Activated CD8-positive, alpha-beta memory T cell treated with anti-CD3 and anti-CD28 coated beads, Interleukin-2, amount 10 ng/mL, durations not matched to agents 7 days and 5 days (primary cell): ENCODE measurements at regions not wholly inside any gene's neighbourhood (a gene's known extent, or its start where the extent isn't known, plus 50 kb on each side); places are given as distances from the start of the nearest gene placed in this dataset.

ENCODE experiments used
- ATAC-seq: fragments of 150-1000 bp; cut with Tn5 transposase; one replicate; pipeline ENCODE4 v1.10.0; 2021; ENCODE audit warnings: moderate library complexity
- CTCF ChIA-PET: fragments of 350-600 bp; sonication (Branson Sonifier 250); formaldehyde crosslinking; loops from one replicate; lab custom pipeline; 2021; ENCODE audit warnings: antibody characterized with exemption; lab: Charles Lee
- DNase-seq: peaks from one replicate; pipeline ENCODE4 v3.0.0-alpha.2; 2020
- H3K27ac Mint-ChIP-seq: one replicate; pipeline ENCODE4 v1.8.0; 2021; ENCODE audit warnings: mild to moderate bottlenecking, mixed read lengths
- H3K27me3 Mint-ChIP-seq: one replicate; pipeline ENCODE4 v1.8.0; 2021; ENCODE audit warnings: mixed read lengths
- H3K36me3 Mint-ChIP-seq: one replicate; pipeline ENCODE4 v1.8.0; 2021; ENCODE audit warnings: mild to moderate bottlenecking, mixed read lengths
- H3K4me1 Mint-ChIP-seq: one replicate; pipeline ENCODE4 v1.8.0; 2021; ENCODE audit warnings: mixed read lengths
- H3K4me3 Mint-ChIP-seq: one replicate; pipeline ENCODE4 v1.8.0; 2021; ENCODE audit warnings: mild to moderate bottlenecking, moderate library complexity, mixed read lengths
- H3K9me3 Mint-ChIP-seq: one replicate; pipeline ENCODE4 v1.8.0; 2022; ENCODE audit warnings: low read depth, mixed read lengths

GRCh38 chr17:77606146-77606864 lies 352.2 kb upstream of the TNRC6C start:
- H3K27ac Mint-ChIP-seq: no peak overlapping the region
- ATAC-seq (no peak), DNase-seq (peak; percentile 35)
- no peaks in the 10 kb centered on the region for H3K36me3 Mint-ChIP-seq
- H3K4me3 Mint-ChIP-seq: no peak overlapping the region
- H3K27me3 Mint-ChIP-seq: peaks cover 18% of the 10 kb centered on the region
- CTCF ChIA-PET: interaction anchor here (0.5 kb wide), 1 partner anchor 18 kb away, joined by 3 read pairs; no protein-coding TSS in a partner anchor
- H3K4me1 Mint-ChIP-seq: peaks cover 21% of the 10 kb centered on the region
- H3K9me3 Mint-ChIP-seq: no peaks in the 10 kb centered on the region

GRCh38 chr17:77606865-77607210 lies 351.7 kb upstream of the TNRC6C start:
- no peak for ATAC-seq
- H3K27ac Mint-ChIP-seq: no peak overlapping the region
- no peaks in the 10 kb centered on the region for H3K9me3 Mint-ChIP-seq
- CTCF ChIA-PET: no interaction called here
- H3K36me3 Mint-ChIP-seq: no peaks in the 10 kb centered on the region
- no peak overlapping the region for H3K4me3 Mint-ChIP-seq
- DNase-seq: peak; percentile 37
- peaks cover 14% of the 10 kb centered on the region for H3K27me3 Mint-ChIP-seq
- peaks cover 25% of the 10 kb centered on the region for H3K4me1 Mint-ChIP-seq

- no peak for ATAC-seq
- CTCF ChIA-PET: no interaction called here
- Mint-ChIP-seq H3K27ac (no peak overlapping the region), H3K4me3 (no peak overlapping the region), H3K27me3 (peaks cover 10% of the 10 kb centered on the region), H3K36me3 (no peaks in the 10 kb centered on the region), H3K9me3 (no peaks in the 10 kb centered on the region), H3K4me1 (peaks cover 25% of the 10 kb centered on the region)
- peak; percentile 31 for DNase-seq
These were observed 350.9 kb upstream of the TNRC6C start for GRCh38 chr17:77607606-77608005.

GRCh38 chr17:77608431-77608830 lies 350.1 kb upstream of the TNRC6C start:
- CTCF ChIA-PET: interaction anchor here (1.3 kb wide), 2 partner anchors 8 to 114 kb away, joined by 3 to 4 read pairs; no protein-coding TSS in a partner anchor
- Mint-ChIP-seq H3K27me3 (peaks cover 12% of the 10 kb centered on the region), H3K4me3 (no peak overlapping the region)

GRCh38 chr17:77609553-77610517 lies 348.7 kb upstream of the TNRC6C start:
- H3K36me3 Mint-ChIP-seq: no peaks in the 10 kb centered on the region
- H3K4me1 Mint-ChIP-seq: peaks cover 25% of the 10 kb centered on the region
- peak overlapping the region; percentile 66 for H3K27ac Mint-ChIP-seq
- H3K27me3 Mint-ChIP-seq: peaks cover 17% of the 10 kb centered on the region
- ATAC-seq: peak; percentile 98
- H3K4me3 Mint-ChIP-seq: peak overlapping the region; percentile 41
- DNase-seq: peak; percentile 84
- no peaks in the 10 kb centered on the region for H3K9me3 Mint-ChIP-seq
- CTCF ChIA-PET: interaction anchor here (0.8 to 1.8 kb wide), 8 partner anchors 9 to 405 kb away, joined by 3 to 10 read pairs (median 4); partner anchors contain the start of gene TNRC6C

More at GRCh38 chr17:77608431-77608830, 350.1 kb upstream of the TNRC6C start:
- DNase-seq: peak; percentile 33
- Mint-ChIP-seq H3K4me1 (peaks cover 25% of the 10 kb centered on the region), H3K27ac (no peak overlapping the region), H3K9me3 (no peaks in the 10 kb centered on the region), H3K36me3 (no peaks in the 10 kb centered on the region)
- ATAC-seq: no peak

DNA sequence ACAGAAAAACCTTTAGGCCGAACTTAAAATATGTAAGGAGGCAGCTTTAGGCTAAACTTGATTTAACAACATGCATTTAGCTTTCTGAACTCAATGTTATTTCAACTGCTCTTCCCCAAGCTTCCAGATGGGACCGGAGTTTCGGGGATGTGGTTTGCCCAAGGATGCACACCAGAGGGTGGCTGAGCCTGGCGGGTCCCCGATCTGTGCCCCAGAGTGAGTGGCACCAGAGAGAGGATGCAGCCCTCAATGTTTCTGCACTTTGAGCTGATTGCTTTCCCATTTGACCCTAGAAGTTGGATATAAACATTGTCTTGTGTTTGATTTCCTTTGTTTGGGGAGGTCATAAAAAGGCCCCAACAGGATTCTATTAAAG lies 348.0 kb upstream of the TNRC6C start:
- Mint-ChIP-seq H3K4me3 (peak overlapping the region; percentile 41), H3K36me3 (no peaks in the 10 kb centered on the region), H3K9me3 (no peaks in the 10 kb centered on the region), H3K27me3 (peaks cover 15% of the 10 kb centered on the region), H3K27ac (peak overlapping the region; percentile 66), H3K4me1 (peaks cover 25% of the 10 kb centered on the region)
- CTCF ChIA-PET: interaction anchor here (0.8 to 1.8 kb wide), 6 partner anchors 12 to 404 kb away, joined by 3 to 10 read pairs (median 4); partner anchors contain the start of gene TNRC6C
- DNase-seq: no peak
- peak; percentile 43 for ATAC-seq

DNA sequence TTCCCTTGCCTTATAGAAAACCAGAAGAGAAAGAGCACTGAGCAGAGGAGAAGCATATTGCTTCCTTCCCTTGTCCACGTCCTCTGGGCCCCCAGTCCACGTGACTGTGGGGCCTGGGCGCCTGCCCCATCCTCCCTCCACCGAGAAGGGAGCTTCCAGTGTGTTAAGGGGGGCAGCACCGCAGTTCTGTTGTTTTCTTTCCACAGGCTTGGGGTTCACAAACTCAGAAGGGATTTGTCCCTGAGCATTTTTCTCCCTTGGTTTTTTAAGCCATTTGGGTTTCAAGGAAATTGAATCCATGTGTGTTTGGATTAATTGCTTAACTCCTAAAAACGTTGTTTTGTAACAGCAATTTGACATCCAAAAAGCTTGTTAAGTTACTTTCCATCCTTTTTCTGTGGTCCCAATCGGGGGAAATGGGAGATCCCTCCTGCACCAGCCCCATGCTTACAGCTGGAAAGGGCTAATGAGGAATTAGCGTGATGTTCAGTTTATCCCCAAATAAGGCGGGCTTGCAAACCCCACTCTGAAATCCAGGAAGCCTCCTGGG lies 347.5 kb upstream of the TNRC6C start:
- Mint-ChIP-seq H3K4me3 (no peak overlapping the region), H3K9me3 (no peaks in the 10 kb centered on the region), H3K27me3 (peaks cover 15% of the 10 kb centered on the region), H3K27ac (no peak overlapping the region), H3K4me1 (peaks cover 25% of the 10 kb centered on the region), H3K36me3 (no peaks in the 10 kb centered on the region)
- no peak for ATAC-seq
- peak; percentile 39 for DNase-seq
- CTCF ChIA-PET: interaction anchor here (0.8 to 1.8 kb wide), 6 partner anchors 12 to 404 kb away, joined by 3 to 10 read pairs (median 4); partner anchors contain the start of gene TNRC6C

DNA sequence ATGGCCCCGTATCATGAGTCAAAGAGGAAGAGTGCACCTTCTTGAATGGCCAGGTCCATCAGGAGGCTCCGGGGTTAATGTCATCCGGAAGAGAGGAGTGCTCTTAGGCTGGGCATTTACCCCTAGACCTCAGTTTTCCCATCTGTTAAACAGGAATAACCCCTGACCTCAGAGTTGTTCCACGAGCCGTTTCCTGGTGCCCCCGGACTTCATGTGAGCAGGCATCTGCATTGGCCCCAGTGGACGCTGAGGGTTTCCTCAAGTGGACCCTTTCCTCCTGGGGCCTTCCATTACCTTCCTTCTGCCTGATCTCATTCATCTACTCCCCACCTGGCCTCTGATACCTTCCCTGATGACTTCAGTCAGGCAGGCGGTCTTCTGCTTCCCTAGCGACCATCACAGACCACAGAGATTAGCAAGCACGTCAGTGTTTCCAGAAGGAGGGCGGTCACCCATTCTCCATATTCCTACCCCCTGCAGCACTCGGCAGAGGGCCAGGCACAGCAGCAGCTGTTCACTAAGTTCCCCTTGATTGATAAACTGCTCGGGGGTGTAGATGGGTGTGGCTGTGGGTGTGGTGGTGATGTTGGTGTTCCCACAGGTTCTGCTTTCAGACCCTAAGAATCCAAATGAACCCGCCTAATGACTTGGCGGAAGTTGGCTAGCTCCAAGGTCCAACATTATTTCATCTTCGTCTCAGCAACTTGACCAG lies 346.6 kb upstream of the TNRC6C start:
- H3K27me3 Mint-ChIP-seq: peaks cover 18% of the 10 kb centered on the region
- no peak overlapping the region for H3K4me3 Mint-ChIP-seq
- H3K27ac Mint-ChIP-seq: no peak overlapping the region
- CTCF ChIA-PET: no interaction called here
- DNase-seq (peak; percentile 12), ATAC-seq (no peak)
- no peaks in the 10 kb centered on the region for H3K9me3 Mint-ChIP-seq
- H3K4me1 Mint-ChIP-seq: peaks cover 25% of the 10 kb centered on the region
- no peaks in the 10 kb centered on the region for H3K36me3 Mint-ChIP-seq

GRCh38 chr17:77613218-77613617 lies 345.3 kb upstream of the TNRC6C start:
- CTCF ChIA-PET: no interaction called here
- Mint-ChIP-seq H3K4me3 (no peak overlapping the region), H3K27ac (no peak overlapping the region)

DNA sequence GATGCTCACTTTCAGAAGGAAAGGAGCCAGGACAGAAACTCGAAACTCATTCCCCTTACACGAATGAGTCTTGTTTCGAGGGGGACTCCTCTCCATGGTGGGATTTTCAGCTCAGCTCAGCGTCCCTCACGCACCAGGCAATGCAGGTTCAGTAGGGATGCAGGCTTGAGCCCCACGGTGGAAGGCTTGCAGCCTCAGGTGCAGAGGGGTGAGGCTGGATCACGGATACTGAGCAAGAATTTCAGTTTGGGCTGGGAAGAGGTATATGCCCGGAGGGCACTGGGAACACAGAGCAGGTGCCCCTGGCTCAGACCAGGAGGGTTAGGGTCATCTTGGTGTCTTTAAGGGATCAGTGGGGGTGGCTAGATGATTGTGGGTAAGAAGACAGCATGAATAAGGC lies 344.9 kb upstream of the TNRC6C start:
- Mint-ChIP-seq H3K4me3 (no peak overlapping the region), H3K36me3 (no peaks in the 10 kb centered on the region), H3K4me1 (peaks cover 34% of the 10 kb centered on the region), H3K27me3 (peaks cover 15% of the 10 kb centered on the region), H3K27ac (no peak overlapping the region), H3K9me3 (no peaks in the 10 kb centered on the region)
- DNase-seq (no peak), ATAC-seq (no peak)
- CTCF ChIA-PET: no interaction called here

More at GRCh38 chr17:77613218-77613617, 345.3 kb upstream of the TNRC6C start:
- no peaks in the 10 kb centered on the region for H3K9me3 Mint-ChIP-seq
- H3K4me1 Mint-ChIP-seq: peaks cover 30% of the 10 kb centered on the region
- ATAC-seq (no peak), DNase-seq (no peak)
- H3K36me3 Mint-ChIP-seq: no peaks in the 10 kb centered on the region
- H3K27me3 Mint-ChIP-seq: peaks cover 15% of the 10 kb centered on the region

DNA sequence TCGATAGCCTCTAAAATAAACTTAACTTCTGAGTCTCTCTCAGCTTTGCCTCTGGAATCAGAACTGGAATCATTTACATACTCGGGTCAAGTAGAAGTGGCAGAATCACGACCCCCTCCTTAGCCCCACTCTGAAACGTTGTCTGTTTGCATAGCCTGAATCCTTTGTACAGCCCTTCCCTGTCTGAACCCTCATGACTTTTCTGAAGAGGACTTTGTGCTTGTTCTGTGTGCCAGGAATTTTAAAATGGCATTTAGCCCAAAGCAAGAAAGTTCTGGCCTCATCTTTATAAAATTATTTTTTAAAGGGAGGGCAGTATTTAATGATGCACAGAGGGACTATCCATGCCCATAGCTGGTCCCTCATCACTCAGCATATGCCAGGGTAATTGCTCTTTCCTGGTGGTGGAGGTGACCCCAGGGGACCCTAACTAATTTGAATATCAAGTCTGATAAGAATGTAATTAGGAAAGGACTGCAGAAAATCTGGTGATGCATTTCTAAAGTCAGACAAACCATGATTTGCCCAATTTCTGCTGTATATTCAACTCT lies 342.7 kb upstream of the TNRC6C start:
- Mint-ChIP-seq H3K36me3 (no peaks in the 10 kb centered on the region), H3K27ac (no peak overlapping the region), H3K27me3 (peaks cover 11% of the 10 kb centered on the region), H3K9me3 (peaks cover 2% of the 10 kb centered on the region), H3K4me1 (peaks cover 20% of the 10 kb centered on the region), H3K4me3 (no peak overlapping the region)
- CTCF ChIA-PET: no interaction called here
- no peak for ATAC-seq
- DNase-seq: no peak

DNA sequence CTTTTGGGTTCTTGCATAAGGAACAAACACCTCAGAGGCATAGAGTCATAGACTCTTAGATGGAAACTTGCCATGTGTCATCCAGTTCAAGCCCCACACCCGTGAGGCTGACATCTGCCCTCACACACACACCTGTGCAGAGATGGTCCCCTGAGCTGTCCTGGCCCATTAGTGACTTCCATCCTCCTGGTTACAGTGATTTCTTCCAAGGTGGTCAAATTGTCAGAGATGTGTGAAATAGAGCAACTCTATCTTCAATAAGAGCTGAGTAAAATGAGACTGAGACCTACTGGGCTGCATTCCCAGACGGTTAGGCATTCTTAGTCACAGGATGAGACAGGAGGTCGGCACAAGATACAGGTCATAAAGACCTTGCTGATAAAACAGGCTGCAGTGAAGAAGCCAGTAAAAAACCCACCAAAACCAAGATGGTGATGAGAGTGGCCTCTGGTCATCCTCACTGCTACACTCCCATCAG lies 342.2 kb upstream of the TNRC6C start:
- ATAC-seq (no peak), DNase-seq (no peak)
- no peak overlapping the region for H3K27ac Mint-ChIP-seq
- CTCF ChIA-PET: no interaction called here
- H3K4me3 Mint-ChIP-seq: no peak overlapping the region
- peaks cover 16% of the 10 kb centered on the region for H3K4me1 Mint-ChIP-seq
- peaks cover 11% of the 10 kb centered on the region for H3K27me3 Mint-ChIP-seq
- peaks cover 2% of the 10 kb centered on the region for H3K9me3 Mint-ChIP-seq
- H3K36me3 Mint-ChIP-seq: no peaks in the 10 kb centered on the region
